HCT116 (cell line): ENCODE measurements at regions not wholly inside any gene's neighbourhood (a gene's known extent, or its start where the extent isn't known, plus 50 kb on each side); places are given as distances from the start of the nearest gene placed in this dataset.
A peak's percentile ranks its signal among the peaks of the same experiment; 100 is the strongest.

Experiments
- ATAC-seq: fragments of 200-7000 bp; cut with Tn5 transposase; 2 replicates; pipeline ENCODE4 v1.9.1; 2020; ENCODE audit warnings: mild to moderate bottlenecking, moderate library complexity
- BruUV-seq: library from RNA; stranded (reverse); fragments of 400-500 nt; replicated peaks from 2 replicates; lab custom pipeline; 2021; lab: Mats Ljungman, UMichigan
- CTCF ChIA-PET: fragments of 300-600 bp; sonication (Branson Sonifier 250); formaldehyde crosslinking; loops from one replicate; lab custom pipeline; 2021; ENCODE audit warnings: antibody characterized with exemption; lab: Charles Lee
- POLR2A ChIA-PET: fragments of 300-600, 350-600 bp; sonication (Branson Sonifier 250); formaldehyde crosslinking; loops from one replicate; lab custom pipeline; 2021; ENCODE audit warnings: antibody characterized with exemption; lab: Charles Lee
- RAD21 ChIA-PET, 2 experiments: fragments of 300-600 bp; sonication (Branson Sonifier 250); formaldehyde crosslinking; loops; one replicate each; lab custom pipeline; 2023; ENCODE audit warnings: low total read pairs in 2 of 2; ENCODE audit not compliant: uncharacterized antibody in 2 of 2, unreplicated experiment in 2 of 2, low non-redundant PET in 1 of 2; lab: Charles Lee
- DNase-seq: peaks from one replicate; pipeline ENCODE4 v3.0.0-alpha.2; 2010; ENCODE audit warnings: low read depth, low spot score
- H2AFZ ChIP-seq: fragments of 200-600 bp; shearing (Covaris generic), sonication (generic); 2 replicates; pipeline ENCODE4 v1.6.1; 2017; ENCODE audit warnings: low read depth, mixed run types, mixed read lengths, antibody characterized with exemption, low read length; ENCODE audit not compliant: poor library complexity, severe bottlenecking
- H3K27ac ChIP-seq: 2 replicates; pipeline ENCODE4 v1.5.1; 2012; ENCODE audit warnings: low read depth, low read length
- H3K27me3 ChIP-seq: fragments of 200-600 bp; sonication (generic); 2 replicates; pipeline ENCODE4 v1.6.1; 2016; ENCODE audit warnings: mixed run types, low read length, mixed read lengths; ENCODE audit not compliant: insufficient read depth
- H3K36me3 ChIP-seq, 2 experiments: fragments of 200-500 bp in 1 of 2; fragments of 200-600 bp in 1 of 2; sonication (Bioruptor generic) in 1 of 2; sonication (generic) in 1 of 2; 2 replicates each; pipeline versions ENCODE4 v1.5.1 to v1.6.1; 2014 to 2016; ENCODE audit warnings: low read length in 2 of 2, inconsistent platforms in 1 of 2, mixed read lengths in 1 of 2, mixed run types in 1 of 2; ENCODE audit not compliant: insufficient read depth in 2 of 2, control insufficient read depth in 1 of 2
- H3K4me1 ChIP-seq, 2 experiments: fragments of 200-600 bp in 1 of 2; sonication (generic) in 1 of 2; 2 replicates each; pipeline versions ENCODE4 v1.5.1 to v1.6.1; 2012 to 2017; ENCODE audit warnings: low read length in 2 of 2, inconsistent platforms in 1 of 2, mild to moderate bottlenecking in 1 of 2, mixed read lengths in 1 of 2, mixed run types in 1 of 2, moderate library complexity in 1 of 2; ENCODE audit not compliant: insufficient read depth in 2 of 2, control insufficient read depth in 1 of 2
- H3K4me2 ChIP-seq: fragments of 200-600 bp; sonication (generic); 2 replicates; pipeline ENCODE4 v1.6.1; 2017; ENCODE audit warnings: mixed run types, low read length, mixed read lengths
- H3K4me3 ChIP-seq, 2 experiments: fragments of 200-600 bp in 1 of 2; sonication (generic) in 1 of 2; replicated peaks in 1 of 2; 2 replicates each; pipeline ENCODE4 v1.5.1; 2011 to 2016; ENCODE audit warnings: low read length in 2 of 2, control low read depth in 1 of 2, low read depth in 1 of 2, mild to moderate bottlenecking in 1 of 2, mixed read lengths in 1 of 2, mixed run types in 1 of 2
- H3K79me2 ChIP-seq: fragments of 200-600 bp; sonication (generic); 2 replicates; pipeline ENCODE4 v1.6.1; 2017; ENCODE audit warnings: mild to moderate bottlenecking, mixed run types, low read length, moderate library complexity, mixed read lengths; ENCODE audit not compliant: insufficient read depth
- H3K9ac ChIP-seq: fragments of 200-600 bp; sonication (generic); 2 replicates; pipeline ENCODE4 v1.6.1; 2016; ENCODE audit warnings: low read length, mixed read lengths
- H3K9me2 ChIP-seq: fragments of 200-600 bp; sonication (generic), shearing (Covaris generic); 2 replicates; pipeline ENCODE4 v1.6.1; 2017; ENCODE audit warnings: mixed run types, mild to moderate bottlenecking, moderate library complexity; ENCODE audit not compliant: insufficient read depth
- H3K9me3 ChIP-seq, 2 experiments: fragments of 200-500 bp in 1 of 2; fragments of 200-600 bp in 1 of 2; sonication (Bioruptor generic) in 1 of 2; sonication (generic) in 1 of 2; 2 replicates each; pipeline ENCODE4 v1.6.1; 2014 to 2017; ENCODE audit warnings: low read length in 2 of 2, mixed read lengths in 2 of 2, inconsistent platforms in 1 of 2, low read depth in 1 of 2, mild to moderate bottlenecking in 1 of 2, mixed run types in 1 of 2, moderate library complexity in 1 of 2; ENCODE audit not compliant: control insufficient read depth in 1 of 2, insufficient read depth in 1 of 2
- H4K20me1 ChIP-seq: fragments of 200-600 bp; sonication (generic), shearing (Covaris generic); 2 replicates; pipeline ENCODE4 v1.6.1; 2017; ENCODE audit warnings: mixed run types, mild to moderate bottlenecking, moderate library complexity; ENCODE audit not compliant: insufficient read depth
- ELF1 ChIP-seq: IDR thresholded peaks from 2 replicates; pipeline ENCODE4 v1.6.1; 2012; ENCODE audit warnings: low read depth, borderline replicate concordance
- EZH2 ChIP-seq: fragments of 200-600 bp; sonication (generic); IDR thresholded peaks from 2 replicates; pipeline ENCODE4 v1.6.1; 2017; ENCODE audit warnings: antibody characterized with exemption, mixed run types
- EZH2phosphoT487 ChIP-seq: fragments of 200-600 bp; IDR thresholded peaks from 2 replicates; pipeline ENCODE4 v1.6.1; 2018; ENCODE audit warnings: antibody characterized with exemption, borderline replicate concordance
- FOSL1 ChIP-seq: IDR thresholded peaks from 2 replicates; pipeline ENCODE4 v1.6.1; 2012; ENCODE audit warnings: low read depth
- RAD21 ChIP-seq: IDR thresholded peaks from 2 replicates; pipeline ENCODE4 v1.6.1; 2012; ENCODE audit warnings: low read depth, mild to moderate bottlenecking
- YY1 ChIP-seq: IDR thresholded peaks from 2 replicates; pipeline ENCODE4 v1.6.1; 2011; ENCODE audit warnings: low read length, low read depth, moderate library complexity, mild to moderate bottlenecking; ENCODE audit not compliant: insufficient replicate concordance; ENCODE audit errors: extremely low read depth
- intact Hi-C: fragments of 100-400 bp; cut with micrococcal nuclease; formaldehyde crosslinking; loops from 2 replicates; pipeline ENCODE4 v1.10.0; 2022
- TF ChIP-seq, protein P1 (sequence below): IDR thresholded peaks from 2 replicates; pipeline ENCODE4 v1.6.1; 2011; ENCODE audit warnings: mild to moderate bottlenecking, low read length, moderate library complexity; ENCODE audit not compliant: insufficient replicate concordance; ENCODE audit errors: extremely low read depth

DNA sequence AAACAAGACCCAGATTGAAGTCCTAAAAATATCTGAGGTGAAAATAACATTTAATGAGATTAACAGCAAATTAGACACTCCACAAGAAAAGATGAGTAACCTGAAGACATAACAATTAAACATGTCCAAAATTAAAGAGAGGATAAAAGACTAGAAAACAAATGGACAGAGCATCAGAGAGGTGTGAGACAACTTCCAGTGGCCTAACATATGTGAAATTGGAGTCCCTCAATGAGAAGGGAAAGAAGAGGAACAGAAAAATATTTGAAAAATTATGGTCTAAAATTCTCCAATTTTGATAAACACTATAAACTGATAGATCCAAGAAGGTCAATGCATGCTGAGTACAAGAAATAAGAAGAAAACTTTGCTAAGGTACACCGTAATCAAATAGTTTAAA is 151.9 kb downstream of the KITLG start:
- Histone ChIP-seq H3K4me3 (no peak overlapping the region), H3K27me3 (no peaks in the 10 kb centered on the region), H3K79me2 (no peaks in the 10 kb centered on the region), H3K9me2 (no peaks in the 10 kb centered on the region), H3K4me2 (no peak overlapping the region), H4K20me1 (no peaks in the 10 kb centered on the region), H3K9me3 (no peaks in the 10 kb centered on the region), H3K36me3 (no peaks in the 10 kb centered on the region), H2AFZ (no peak overlapping the region), H3K9ac (no peak overlapping the region), H3K4me1 (no peaks in the 10 kb centered on the region), H3K27ac (no peak overlapping the region)
- DNase-seq (no peak), ATAC-seq (no peak)
- no TSS peak for BruUV-seq
- ChIA-PET RAD21 (no interaction called here), POLR2A (no interaction called here), CTCF (interaction anchor here (0.6 kb wide), 1 partner anchor 36 kb away, joined by 3 read pairs; no protein-coding TSS in a partner anchor)
- TF ChIP-seq YY1 (no peak), ELF1 (no peak), EZH2phosphoT487 (no peak), FOSL1 (no peak)
- TF ChIP-seq, protein P1, sequence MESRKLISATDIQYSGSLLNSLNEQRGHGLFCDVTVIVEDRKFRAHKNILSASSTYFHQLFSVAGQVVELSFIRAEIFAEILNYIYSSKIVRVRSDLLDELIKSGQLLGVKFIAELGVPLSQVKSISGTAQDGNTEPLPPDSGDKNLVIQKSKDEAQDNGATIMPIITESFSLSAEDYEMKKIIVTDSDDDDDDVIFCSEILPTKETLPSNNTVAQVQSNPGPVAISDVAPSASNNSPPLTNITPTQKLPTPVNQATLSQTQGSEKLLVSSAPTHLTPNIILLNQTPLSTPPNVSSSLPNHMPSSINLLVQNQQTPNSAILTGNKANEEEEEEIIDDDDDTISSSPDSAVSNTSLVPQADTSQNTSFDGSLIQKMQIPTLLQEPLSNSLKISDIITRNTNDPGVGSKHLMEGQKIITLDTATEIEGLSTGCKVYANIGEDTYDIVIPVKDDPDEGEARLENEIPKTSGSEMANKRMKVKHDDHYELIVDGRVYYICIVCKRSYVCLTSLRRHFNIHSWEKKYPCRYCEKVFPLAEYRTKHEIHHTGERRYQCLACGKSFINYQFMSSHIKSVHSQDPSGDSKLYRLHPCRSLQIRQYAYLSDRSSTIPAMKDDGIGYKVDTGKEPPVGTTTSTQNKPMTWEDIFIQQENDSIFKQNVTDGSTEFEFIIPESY: no peak
- intact Hi-C loops: no loop called here

DNA sequence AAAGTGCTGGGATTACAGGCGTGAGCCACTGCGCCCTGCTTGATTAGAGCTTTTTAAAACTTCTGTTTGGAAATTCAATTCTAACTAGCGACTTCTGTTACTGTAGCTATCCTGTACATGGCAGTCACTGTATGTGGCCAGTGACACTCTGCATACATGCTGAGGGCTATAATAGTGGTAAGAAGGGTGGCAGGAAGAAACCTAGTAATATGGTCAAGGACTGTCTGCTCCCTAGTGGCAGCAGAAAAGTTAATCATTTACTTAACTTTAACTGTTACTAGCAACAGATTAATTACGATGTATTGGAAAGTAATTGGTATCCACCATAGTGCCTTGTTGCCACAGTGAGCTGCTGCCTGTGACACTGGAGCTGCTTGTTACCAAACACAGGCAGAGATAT is 149.0 kb downstream of the KITLG start:
- no peaks in the 10 kb centered on the region for H3K9me2 ChIP-seq
- peak; percentile 31; the same call in 1 of the 2 replicates for TF ChIP-seq RAD21
- TF ChIP-seq EZH2: no peak
- H3K4me1 ChIP-seq: no peaks in the 10 kb centered on the region
- no peaks in the 10 kb centered on the region for H3K36me3 ChIP-seq
- H3K79me2 ChIP-seq: no peaks in the 10 kb centered on the region
- CTCF ChIA-PET: no interaction called here
- no peak overlapping the region for H3K27ac ChIP-seq
- H3K4me2 ChIP-seq: no peak overlapping the region
- no peak overlapping the region for H3K9ac ChIP-seq
- RAD21 ChIA-PET: no interaction called here
- no peak for DNase-seq
- no peaks in the 10 kb centered on the region for H3K9me3 ChIP-seq
- H3K27me3 ChIP-seq: no peaks in the 10 kb centered on the region
- intact Hi-C loops: no loop called here
- H4K20me1 ChIP-seq: no peaks in the 10 kb centered on the region
- H3K4me3 ChIP-seq: no peak overlapping the region
- ATAC-seq: no peak
- no peak overlapping the region for H2AFZ ChIP-seq
- no TSS peak for BruUV-seq
- POLR2A ChIA-PET: no interaction called here
